ENCODE measurements at regions not wholly inside any gene's neighbourhood (a gene's known extent, or its start where the extent isn't known, plus 50 kb on each side); places are given as distances from the start of the nearest gene placed in this dataset.

DNA sequence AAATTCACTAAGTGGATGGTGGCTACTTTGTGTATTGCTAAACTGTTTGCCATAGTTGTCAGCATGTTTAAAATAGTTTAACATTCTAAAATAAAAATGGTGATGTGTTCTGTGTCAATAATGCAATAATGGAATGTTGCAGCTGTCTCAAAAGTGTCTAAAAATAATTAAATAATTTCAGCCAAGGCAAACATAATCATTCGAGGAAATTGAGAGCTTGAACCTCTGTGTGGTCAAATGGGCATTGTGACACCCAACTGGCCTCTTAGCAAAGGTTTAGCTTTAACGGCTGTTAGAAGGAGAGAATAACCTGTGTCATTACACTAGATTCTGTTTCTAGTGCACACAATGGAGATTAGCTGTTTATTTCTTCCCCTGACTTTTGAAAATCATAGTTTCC is 278.5 kb downstream of the TMEM167A start:
- H3K9me3 ChIP-seq (ENCODE audit: control insufficient read depth, insufficient read depth, low read depth, low read length): no peaks in the 10 kb centered on the region
- no peaks in the 10 kb centered on the region for H3K36me3 ChIP-seq (ENCODE audit: control insufficient read depth, insufficient read depth, low read length)
- intact Hi-C loops (cut with micrococcal nuclease; ENCODE audit: unreplicated experiment) (no loop called here), in situ Hi-C loops (cut with HindIII; ENCODE audit: low pct_unique_long_range_greater_than_20kb, low sequenced_read_pairs) (no loop called here)
- CTCF ChIA-PET: no interaction called here
- H3K27ac ChIP-seq (ENCODE audit: low read length): no peak overlapping the region
- no peak for ATAC-seq
- TF ChIP-seq POLR2AphosphoS5 (IDR thresholded peaks at IDR 0.05; ENCODE audit: low read depth, low read length) (no peak), SIN3A (IDR thresholded peaks at IDR 0.05; ENCODE audit: borderline replicate concordance, insufficient read depth, low read depth, low read length) (no peak)
- DNase-seq (ENCODE audit: low read depth, low spot score): no peak
- no peak overlapping the region for H3K4me3 ChIP-seq (ENCODE audit: low read depth in 2 of 2, low read length in 2 of 2)
- no peaks in the 10 kb centered on the region for H3K27me3 ChIP-seq (ENCODE audit: control insufficient read depth, insufficient read depth, low read length)
- no TSS peak for BruUV-seq (replicated peaks)
- POLR2A ChIA-PET: no interaction called here
- no peaks in the 10 kb centered on the region for H3K4me1 ChIP-seq (ENCODE audit: control insufficient read depth, insufficient read depth, low read length)

DNA sequence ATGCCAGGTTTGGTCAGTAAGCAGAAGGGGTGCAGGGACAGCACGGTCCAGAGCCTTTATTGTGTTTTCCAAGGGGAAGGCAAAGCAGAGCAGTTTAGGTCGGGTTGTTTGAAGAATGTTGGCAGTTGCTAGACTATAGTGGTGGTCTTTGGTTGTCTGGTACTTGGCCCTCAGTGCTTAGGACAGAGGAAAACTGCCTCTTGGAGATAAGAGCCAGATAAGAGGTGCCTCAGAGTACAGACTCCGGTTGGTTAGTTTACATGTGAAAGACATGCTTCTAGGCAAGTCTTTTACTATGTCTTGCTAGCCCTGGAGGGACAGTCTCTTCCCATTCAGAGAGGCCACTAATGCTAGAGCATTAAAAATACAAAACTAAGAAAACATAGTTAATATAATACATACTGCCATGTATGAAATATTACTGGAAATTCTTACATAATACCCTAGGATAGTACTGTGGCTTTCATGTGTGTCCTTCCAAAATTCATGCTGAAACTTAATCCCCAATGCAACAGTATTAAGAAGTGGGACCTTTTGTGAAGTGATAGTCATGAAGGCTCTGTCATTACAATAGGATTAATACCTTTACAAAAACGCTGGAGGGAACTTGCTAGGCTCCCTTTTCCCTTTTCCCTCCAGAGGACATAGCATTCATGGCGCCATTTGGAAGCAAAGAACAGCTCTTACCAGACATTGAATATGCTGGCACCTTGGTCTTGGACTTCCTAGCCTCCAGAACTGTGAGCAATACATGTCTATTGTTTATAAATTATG is 280.4 kb downstream of the TMEM167A start:
- Histone ChIP-seq H3K4me3 (ENCODE audit: low read depth in 2 of 2, low read length in 2 of 2) (no peak overlapping the region), H3K4me1 (ENCODE audit: control insufficient read depth, insufficient read depth, low read length) (no peaks in the 10 kb centered on the region), H3K9me3 (ENCODE audit: control insufficient read depth, insufficient read depth, low read depth, low read length) (no peaks in the 10 kb centered on the region), H3K36me3 (ENCODE audit: control insufficient read depth, insufficient read depth, low read length) (no peaks in the 10 kb centered on the region), H3K27me3 (ENCODE audit: control insufficient read depth, insufficient read depth, low read length) (no peaks in the 10 kb centered on the region), H3K27ac (ENCODE audit: low read length) (no peak overlapping the region)
- TF ChIP-seq POLR2AphosphoS5 (IDR thresholded peaks at IDR 0.05; ENCODE audit: low read depth, low read length) (no peak), SIN3A (IDR thresholded peaks at IDR 0.05; ENCODE audit: borderline replicate concordance, insufficient read depth, low read depth, low read length) (no peak), TCF7L2 (IDR thresholded peaks at IDR 0.05; ENCODE audit: low read depth, low read length) (no peak)
- TF ChIP-seq, protein P1, sequence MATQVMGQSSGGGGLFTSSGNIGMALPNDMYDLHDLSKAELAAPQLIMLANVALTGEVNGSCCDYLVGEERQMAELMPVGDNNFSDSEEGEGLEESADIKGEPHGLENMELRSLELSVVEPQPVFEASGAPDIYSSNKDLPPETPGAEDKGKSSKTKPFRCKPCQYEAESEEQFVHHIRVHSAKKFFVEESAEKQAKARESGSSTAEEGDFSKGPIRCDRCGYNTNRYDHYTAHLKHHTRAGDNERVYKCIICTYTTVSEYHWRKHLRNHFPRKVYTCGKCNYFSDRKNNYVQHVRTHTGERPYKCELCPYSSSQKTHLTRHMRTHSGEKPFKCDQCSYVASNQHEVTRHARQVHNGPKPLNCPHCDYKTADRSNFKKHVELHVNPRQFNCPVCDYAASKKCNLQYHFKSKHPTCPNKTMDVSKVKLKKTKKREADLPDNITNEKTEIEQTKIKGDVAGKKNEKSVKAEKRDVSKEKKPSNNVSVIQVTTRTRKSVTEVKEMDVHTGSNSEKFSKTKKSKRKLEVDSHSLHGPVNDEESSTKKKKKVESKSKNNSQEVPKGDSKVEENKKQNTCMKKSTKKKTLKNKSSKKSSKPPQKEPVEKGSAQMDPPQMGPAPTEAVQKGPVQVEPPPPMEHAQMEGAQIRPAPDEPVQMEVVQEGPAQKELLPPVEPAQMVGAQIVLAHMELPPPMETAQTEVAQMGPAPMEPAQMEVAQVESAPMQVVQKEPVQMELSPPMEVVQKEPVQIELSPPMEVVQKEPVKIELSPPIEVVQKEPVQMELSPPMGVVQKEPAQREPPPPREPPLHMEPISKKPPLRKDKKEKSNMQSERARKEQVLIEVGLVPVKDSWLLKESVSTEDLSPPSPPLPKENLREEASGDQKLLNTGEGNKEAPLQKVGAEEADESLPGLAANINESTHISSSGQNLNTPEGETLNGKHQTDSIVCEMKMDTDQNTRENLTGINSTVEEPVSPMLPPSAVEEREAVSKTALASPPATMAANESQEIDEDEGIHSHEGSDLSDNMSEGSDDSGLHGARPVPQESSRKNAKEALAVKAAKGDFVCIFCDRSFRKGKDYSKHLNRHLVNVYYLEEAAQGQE (IDR thresholded peaks at IDR 0.05; ENCODE audit: insufficient read depth in 1 of 2, low read depth in 2 of 2, low read length in 1 of 2): no peak
- TF ChIP-seq, protein P2, sequence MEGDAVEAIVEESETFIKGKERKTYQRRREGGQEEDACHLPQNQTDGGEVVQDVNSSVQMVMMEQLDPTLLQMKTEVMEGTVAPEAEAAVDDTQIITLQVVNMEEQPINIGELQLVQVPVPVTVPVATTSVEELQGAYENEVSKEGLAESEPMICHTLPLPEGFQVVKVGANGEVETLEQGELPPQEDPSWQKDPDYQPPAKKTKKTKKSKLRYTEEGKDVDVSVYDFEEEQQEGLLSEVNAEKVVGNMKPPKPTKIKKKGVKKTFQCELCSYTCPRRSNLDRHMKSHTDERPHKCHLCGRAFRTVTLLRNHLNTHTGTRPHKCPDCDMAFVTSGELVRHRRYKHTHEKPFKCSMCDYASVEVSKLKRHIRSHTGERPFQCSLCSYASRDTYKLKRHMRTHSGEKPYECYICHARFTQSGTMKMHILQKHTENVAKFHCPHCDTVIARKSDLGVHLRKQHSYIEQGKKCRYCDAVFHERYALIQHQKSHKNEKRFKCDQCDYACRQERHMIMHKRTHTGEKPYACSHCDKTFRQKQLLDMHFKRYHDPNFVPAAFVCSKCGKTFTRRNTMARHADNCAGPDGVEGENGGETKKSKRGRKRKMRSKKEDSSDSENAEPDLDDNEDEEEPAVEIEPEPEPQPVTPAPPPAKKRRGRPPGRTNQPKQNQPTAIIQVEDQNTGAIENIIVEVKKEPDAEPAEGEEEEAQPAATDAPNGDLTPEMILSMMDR (IDR thresholded peaks at IDR 0.05): no peak
- CTCF ChIA-PET: no interaction called here
- in situ Hi-C loops (cut with HindIII; ENCODE audit: low pct_unique_long_range_greater_than_20kb, low sequenced_read_pairs): no loop called here
- POLR2A ChIA-PET: no interaction called here
- intact Hi-C loops (cut with micrococcal nuclease; ENCODE audit: unreplicated experiment): no loop called here
- DNase-seq (ENCODE audit: low read depth, low spot score) (no peak), ATAC-seq (no peak)
- BruUV-seq (replicated peaks): no TSS peak

DNA sequence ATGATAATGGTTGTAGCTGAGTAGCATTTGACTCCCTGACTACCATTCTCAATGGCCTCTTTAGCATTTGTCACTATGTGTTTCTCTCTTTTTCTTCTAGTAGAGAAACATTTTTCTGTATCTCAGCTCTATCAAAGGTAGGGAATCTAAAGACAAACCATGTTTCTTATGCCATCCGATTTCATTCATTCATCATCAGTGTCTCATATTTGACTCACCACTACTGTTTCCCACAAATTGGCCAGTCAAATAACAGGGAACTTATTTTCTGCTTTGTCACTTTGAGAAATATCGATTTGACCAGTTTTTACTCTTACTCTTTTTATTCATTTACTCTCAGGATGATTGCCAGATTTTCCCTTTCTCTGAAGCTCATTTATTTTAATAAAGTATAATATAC is 282.3 kb downstream of the TMEM167A start:
- in situ Hi-C loops (cut with HindIII; ENCODE audit: low pct_unique_long_range_greater_than_20kb, low sequenced_read_pairs) (no loop called here), intact Hi-C loops (cut with micrococcal nuclease; ENCODE audit: unreplicated experiment) (no loop called here)
- no peak for ATAC-seq
- TF ChIP-seq, protein P2 (IDR thresholded peaks at IDR 0.05): no peak
- TF ChIP-seq, protein P1 (IDR thresholded peaks at IDR 0.05; ENCODE audit: insufficient read depth in 1 of 2, low read depth in 2 of 2, low read length in 1 of 2): no peak
- TF ChIP-seq POLR2AphosphoS5 (IDR thresholded peaks at IDR 0.05; ENCODE audit: low read depth, low read length): no peak
- no peak for TF ChIP-seq TCF7L2 (IDR thresholded peaks at IDR 0.05; ENCODE audit: low read depth, low read length)
- TF ChIP-seq SIN3A (IDR thresholded peaks at IDR 0.05; ENCODE audit: borderline replicate concordance, insufficient read depth, low read depth, low read length): no peak
- no peak overlapping the region for H3K27ac ChIP-seq (ENCODE audit: low read length)
- no peaks in the 10 kb centered on the region for H3K27me3 ChIP-seq (ENCODE audit: control insufficient read depth, insufficient read depth, low read length)
- no peaks in the 10 kb centered on the region for H3K9me3 ChIP-seq (ENCODE audit: control insufficient read depth, insufficient read depth, low read depth, low read length)
- no peaks in the 10 kb centered on the region for H3K36me3 ChIP-seq (ENCODE audit: control insufficient read depth, insufficient read depth, low read length)
- CTCF ChIA-PET: no interaction called here
- no peaks in the 10 kb centered on the region for H3K4me1 ChIP-seq (ENCODE audit: control insufficient read depth, insufficient read depth, low read length)
- DNase-seq (ENCODE audit: low read depth, low spot score): no peak
- no peak overlapping the region for H3K4me3 ChIP-seq (ENCODE audit: low read depth in 2 of 2, low read length in 2 of 2)
- POLR2A ChIA-PET: no interaction called here
- no TSS peak for BruUV-seq (replicated peaks)
